Endodermal cell (in vitro differentiated cells): ENCODE measurements at regions not wholly inside any gene's neighbourhood (a gene's known extent, or its start where the extent isn't known, plus 50 kb on each side); places are given as distances from the start of the nearest gene placed in this dataset.

Experiments
- DNase-seq: peaks from one replicate; pipeline ENCODE4 v3.0.0-alpha.2; 2017
- H3K27ac ChIP-seq: 2 replicates; pipeline ENCODE4 v1.5.1; 2013; ENCODE audit warnings: mild to moderate bottlenecking, low read depth, low read length, moderate library complexity
- H3K27me3 ChIP-seq: 2 replicates; pipeline ENCODE4 v1.6.1; 2013; ENCODE audit warnings: mild to moderate bottlenecking, low read length, moderate library complexity; ENCODE audit not compliant: insufficient read depth, control insufficient read depth, poor library complexity, severe bottlenecking
- H3K36me3 ChIP-seq: 2 replicates; pipeline ENCODE4 v1.7.0; 2013; ENCODE audit warnings: mild to moderate bottlenecking, low read length, moderate library complexity; ENCODE audit not compliant: control insufficient read depth, insufficient read depth
- H3K4me1 ChIP-seq: one replicate; pipeline ENCODE4 v1.7.0; 2013; ENCODE audit warnings: low read length; ENCODE audit not compliant: control insufficient read depth, insufficient read depth
- H3K4me3 ChIP-seq: 2 replicates; pipeline ENCODE4 v1.5.1; 2013; ENCODE audit warnings: mild to moderate bottlenecking, low read length, moderate library complexity
- H3K9ac ChIP-seq: 2 replicates; pipeline ENCODE4 v1.6.1; 2013; ENCODE audit warnings: mild to moderate bottlenecking, low read length, moderate library complexity; ENCODE audit not compliant: poor library complexity, severe bottlenecking; ENCODE audit errors: extremely low read depth
- H3K9me3 ChIP-seq: 2 replicates; pipeline ENCODE4 v1.6.1; 2013; ENCODE audit warnings: mild to moderate bottlenecking, low read length, moderate library complexity; ENCODE audit not compliant: control insufficient read depth
- H3K27ac Mint-ChIP-seq: 2 replicates; pipeline ENCODE4 v1.8.0; 2020; ENCODE audit warnings: mixed read lengths
- H3K27me3 Mint-ChIP-seq: 2 replicates; pipeline ENCODE4 v1.8.0; 2021; ENCODE audit warnings: mild to moderate bottlenecking, mixed read lengths; ENCODE audit not compliant: insufficient read depth
- H3K36me3 Mint-ChIP-seq: 2 replicates; pipeline ENCODE4 v1.8.0; 2020; ENCODE audit warnings: low read depth, mixed read lengths
- H3K4me1 Mint-ChIP-seq: 2 replicates; pipeline ENCODE4 v1.8.0; 2020; ENCODE audit warnings: mixed read lengths
- H3K4me3 Mint-ChIP-seq: 2 replicates; pipeline ENCODE4 v1.8.0; 2020; ENCODE audit warnings: mild to moderate bottlenecking, moderate library complexity, mixed read lengths
- H3K9me3 Mint-ChIP-seq: 2 replicates; pipeline ENCODE4 v1.8.0; 2020; ENCODE audit warnings: mild to moderate bottlenecking, mixed read lengths
- WGBS, 2 experiments: methylation state at CpG; one replicate each; pipeline versions ENCODE4 v1.1.5 to v1.1.7; 2013; ENCODE audit warnings: missing lambda C conversion rate in 2 of 2, mixed read lengths in 1 of 2; ENCODE audit not compliant: insufficient coverage in 1 of 2, insufficient read length in 1 of 2; 5-methylcytosine and 5-hydroxymethylcytosine counted together
- TF ChIP-seq, protein P1 (sequence below): fragments of 200-600 bp; sonication (generic); conservative IDR thresholded peaks from 2 replicates; pipeline ENCODE4 v1.5.0; 2021; ENCODE audit warnings: antibody characterized with exemption, mild to moderate bottlenecking

DNA sequence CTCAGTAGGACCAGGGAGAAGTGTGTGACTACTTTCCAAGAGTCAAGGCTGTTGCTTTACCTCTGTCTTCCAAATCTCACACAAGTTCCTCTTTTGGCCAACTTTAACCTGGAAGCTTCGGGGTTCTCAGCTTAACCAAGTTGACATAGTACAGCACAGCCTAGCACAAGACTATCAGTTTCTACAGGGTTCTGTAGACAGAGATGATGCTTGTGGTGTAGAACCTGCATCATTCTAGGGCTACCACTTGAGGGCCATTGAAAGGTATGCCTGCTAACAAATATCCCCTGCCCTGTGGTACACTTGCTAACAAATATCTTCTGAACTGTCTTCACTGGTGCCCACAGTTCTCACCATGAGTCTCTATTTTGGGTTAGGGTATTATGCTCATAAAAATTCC lies 62.0 kb upstream of the MAP3K7 start:
- H3K4me3 Mint-ChIP-seq: no peak overlapping the region
- no peak for DNase-seq
- H3K4me1 Mint-ChIP-seq: peaks cover 23% of the 10 kb centered on the region
- peaks cover 4% of the 10 kb centered on the region for H3K36me3 Mint-ChIP-seq
- H3K27ac Mint-ChIP-seq: no peak overlapping the region
- Histone ChIP-seq H3K27ac (no peak overlapping the region), H3K36me3 (no peaks in the 10 kb centered on the region), H3K4me3 (no peak overlapping the region), H3K9ac (no peak overlapping the region), H3K9me3 (peaks cover 19% of the 10 kb centered on the region), H3K4me1 (peaks cover 9% of the 10 kb centered on the region), H3K27me3 (no peaks in the 10 kb centered on the region)
- H3K9me3 Mint-ChIP-seq: peaks cover 6% of the 10 kb centered on the region
- TF ChIP-seq, protein P1, sequence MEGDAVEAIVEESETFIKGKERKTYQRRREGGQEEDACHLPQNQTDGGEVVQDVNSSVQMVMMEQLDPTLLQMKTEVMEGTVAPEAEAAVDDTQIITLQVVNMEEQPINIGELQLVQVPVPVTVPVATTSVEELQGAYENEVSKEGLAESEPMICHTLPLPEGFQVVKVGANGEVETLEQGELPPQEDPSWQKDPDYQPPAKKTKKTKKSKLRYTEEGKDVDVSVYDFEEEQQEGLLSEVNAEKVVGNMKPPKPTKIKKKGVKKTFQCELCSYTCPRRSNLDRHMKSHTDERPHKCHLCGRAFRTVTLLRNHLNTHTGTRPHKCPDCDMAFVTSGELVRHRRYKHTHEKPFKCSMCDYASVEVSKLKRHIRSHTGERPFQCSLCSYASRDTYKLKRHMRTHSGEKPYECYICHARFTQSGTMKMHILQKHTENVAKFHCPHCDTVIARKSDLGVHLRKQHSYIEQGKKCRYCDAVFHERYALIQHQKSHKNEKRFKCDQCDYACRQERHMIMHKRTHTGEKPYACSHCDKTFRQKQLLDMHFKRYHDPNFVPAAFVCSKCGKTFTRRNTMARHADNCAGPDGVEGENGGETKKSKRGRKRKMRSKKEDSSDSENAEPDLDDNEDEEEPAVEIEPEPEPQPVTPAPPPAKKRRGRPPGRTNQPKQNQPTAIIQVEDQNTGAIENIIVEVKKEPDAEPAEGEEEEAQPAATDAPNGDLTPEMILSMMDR: peak; percentile 16
- 91 to 100% methylated on average over 1 of the region's 1 CpG for whole genome bisulfite sequencing, 2 experiments
- no peaks in the 10 kb centered on the region for H3K27me3 Mint-ChIP-seq

DNA sequence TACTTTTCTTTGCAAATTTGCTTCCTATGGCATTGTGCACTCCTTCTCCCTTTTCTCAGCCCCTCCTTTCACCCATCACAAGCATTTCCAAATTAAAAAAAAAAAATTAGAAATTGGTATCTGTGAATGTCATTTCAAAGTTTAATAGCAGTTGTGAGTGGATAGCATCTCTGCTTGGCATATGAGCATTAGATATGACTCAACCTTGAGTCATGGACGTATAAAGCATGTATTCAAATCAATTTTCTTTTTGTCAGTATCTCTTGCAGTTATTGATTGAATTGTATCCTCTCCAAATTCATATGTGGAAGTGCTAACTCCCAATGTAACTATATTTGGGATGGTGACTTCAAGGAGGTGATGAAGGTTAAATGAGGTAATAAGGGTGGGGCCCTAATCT lies 60.1 kb upstream of the MAP3K7 start:
- Histone ChIP-seq H3K9me3 (peaks cover 19% of the 10 kb centered on the region), H3K36me3 (no peaks in the 10 kb centered on the region), H3K9ac (no peak overlapping the region), H3K4me3 (no peak overlapping the region), H3K27ac (no peak overlapping the region), H3K4me1 (peaks cover 6% of the 10 kb centered on the region), H3K27me3 (no peaks in the 10 kb centered on the region)
- H3K36me3 Mint-ChIP-seq: peaks cover 4% of the 10 kb centered on the region
- peaks cover 20% of the 10 kb centered on the region for H3K4me1 Mint-ChIP-seq
- no peaks in the 10 kb centered on the region for H3K27me3 Mint-ChIP-seq
- no peak overlapping the region for H3K27ac Mint-ChIP-seq
- 100% methylated on average over 1 of the region's 1 CpG; no CpG with 5 or more reads in 1 of the 2 experiments for WGBS, 2 experiments
- peaks cover 6% of the 10 kb centered on the region for H3K9me3 Mint-ChIP-seq
- no peak overlapping the region for H3K4me3 Mint-ChIP-seq
- TF ChIP-seq, protein P1: no peak
- no peak for DNase-seq

DNA sequence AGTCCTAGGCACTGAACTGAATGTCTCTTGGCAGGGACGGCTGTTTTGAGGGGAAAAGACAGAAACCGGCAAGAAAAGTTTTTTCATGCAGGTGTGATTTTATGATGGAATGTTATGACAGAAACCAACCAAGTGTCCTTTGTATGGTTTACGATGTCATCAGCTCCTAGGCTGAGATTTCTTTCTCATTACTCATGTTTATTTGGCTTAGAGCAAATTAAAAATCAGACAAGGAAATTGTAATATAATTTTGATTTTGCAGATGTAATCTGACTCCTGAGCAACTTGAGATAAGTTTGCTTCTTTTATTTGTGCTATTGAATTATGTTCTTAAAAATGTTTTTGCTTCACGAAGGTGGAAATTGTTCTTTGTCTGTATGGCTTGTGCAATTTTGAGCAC lies 58.8 kb upstream of the MAP3K7 start:
- peaks cover 6% of the 10 kb centered on the region for H3K9me3 Mint-ChIP-seq
- DNase-seq: no peak

More for the DNA sequence above, 58.8 kb upstream of the MAP3K7 start:
- Histone ChIP-seq H3K9me3 (peaks cover 19% of the 10 kb centered on the region), H3K27me3 (no peaks in the 10 kb centered on the region), H3K36me3 (no peaks in the 10 kb centered on the region), H3K27ac (no peak overlapping the region), H3K9ac (no peak overlapping the region), H3K4me1 (peaks cover 6% of the 10 kb centered on the region), H3K4me3 (no peak overlapping the region)
- Mint-ChIP-seq H3K4me3 (no peak overlapping the region), H3K4me1 (peaks cover 18% of the 10 kb centered on the region), H3K36me3 (peaks cover 4% of the 10 kb centered on the region), H3K27ac (no peak overlapping the region), H3K27me3 (no peaks in the 10 kb centered on the region)
- 87 to 96% methylated on average over 3 to 4 of the region's 4 CpGs for WGBS, 2 experiments
- TF ChIP-seq, protein P1: no peak
